ENCODE measurements at regions not wholly inside any gene's neighbourhood (a gene's known extent, or its start where the extent isn't known, plus 50 kb on each side); places are given as distances from the start of the nearest gene placed in this dataset.

DNA sequence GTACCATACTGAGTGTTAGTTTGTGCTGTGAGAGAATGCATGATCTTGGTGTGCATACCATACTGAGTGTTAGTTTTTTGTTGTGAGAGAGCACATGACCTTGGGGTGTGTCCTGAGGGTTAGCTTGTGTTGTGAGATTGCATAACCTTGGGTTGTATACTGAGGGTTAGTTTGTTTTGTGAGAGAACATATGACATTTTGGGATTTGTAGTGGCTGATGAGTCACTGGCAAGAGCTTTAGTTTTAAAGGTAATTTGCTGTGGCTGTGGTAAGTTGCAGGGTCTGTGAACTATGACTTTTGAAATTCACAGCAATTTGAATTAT lies 1068.3 kb upstream of the EDIL3 start (continued):
- TF ChIP-seq MEIS2 (IDR thresholded peaks at IDR 0.05; ENCODE audit: partially characterized antibody) (peak; percentile 17), ZNF384 (IDR thresholded peaks at IDR 0.05; ENCODE audit: low read depth, low read length) (no peak), JUND (IDR thresholded peaks at IDR 0.05; ENCODE audit: borderline replicate concordance, low read depth, low read length) (peak; percentile 78), JUND (tag; IDR thresholded peaks at IDR 0.05; ENCODE audit: borderline replicate concordance, low read depth, low read length) (peak; percentile 63), SOX6 (IDR thresholded peaks at IDR 0.05) (peak; percentile 52), ESRRA (IDR thresholded peaks at IDR 0.05; ENCODE audit: borderline replicate concordance, low read depth) (peak; percentile 89)
- TF ChIP-seq, protein P1, sequence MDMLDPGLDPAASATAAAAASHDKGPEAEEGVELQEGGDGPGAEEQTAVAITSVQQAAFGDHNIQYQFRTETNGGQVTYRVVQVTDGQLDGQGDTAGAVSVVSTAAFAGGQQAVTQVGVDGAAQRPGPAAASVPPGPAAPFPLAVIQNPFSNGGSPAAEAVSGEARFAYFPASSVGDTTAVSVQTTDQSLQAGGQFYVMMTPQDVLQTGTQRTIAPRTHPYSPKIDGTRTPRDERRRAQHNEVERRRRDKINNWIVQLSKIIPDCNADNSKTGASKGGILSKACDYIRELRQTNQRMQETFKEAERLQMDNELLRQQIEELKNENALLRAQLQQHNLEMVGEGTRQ (CRISPR knock-in tag; IDR thresholded peaks at IDR 0.05), result 0 out of 2 replicates have a peak, but pooled peaks have one; percentile 14

GRCh38 chr5:85458319-85458718 lies 1073.6 kb upstream of the EDIL3 start:
- ChIA-PET CTCF (ENCODE audit: low intra/inter-chr PET ratio) (no interaction called here), POLR2A (no interaction called here)
- Histone ChIP-seq H3K4me3 (no peak overlapping the region), H3K4me1 (replicated peaks in 1 of 2; ENCODE audit: control insufficient read depth in 2 of 2, insufficient read depth in 2 of 2, low read length in 2 of 2) (peaks cover 0 to 4% of the 10 kb centered on the region in 2 experiments; a peak in 1 of 5 replicates), H3K9me1 (ENCODE audit: control insufficient read depth, insufficient read depth, low read length) (no peaks in the 10 kb centered on the region), H4K20me1 (replicated peaks; ENCODE audit: control insufficient read depth, insufficient read depth, low read length) (no peaks in the 10 kb centered on the region), H2AFZ (ENCODE audit: low read depth, low read length) (no peak overlapping the region), H3K9me3 (replicated peaks; ENCODE audit: control insufficient read depth, insufficient read depth, low read depth, low read length) (no peaks in the 10 kb centered on the region), H3K9ac (ENCODE audit: insufficient read depth in 1 of 2, low read depth in 2 of 2, low read length in 2 of 2) (no peak overlapping the region), H3K27me3 (ENCODE audit: control insufficient read depth in 2 of 2, insufficient read depth in 2 of 2, low read length in 2 of 2) (no peaks in the 10 kb centered on the region), H3K27ac (ENCODE audit: extremely low read depth, low read depth, low read length) (no peak overlapping the region), H3K36me3 (ENCODE audit: control insufficient read depth, insufficient read depth, low read length) (no peaks in the 10 kb centered on the region), H3K4me2 (ENCODE audit: insufficient read depth, low read length) (no peak overlapping the region), H3K79me2 (ENCODE audit: control insufficient read depth, insufficient read depth, low read length) (no peaks in the 10 kb centered on the region)
- ATAC-seq (no peak), DNase-seq (ENCODE audit: extremely low read depth in 1 of 4, low spot score in 3 of 4) (no peak), FAIRE-seq (no peak)
- 25% methylated on average over 2 of the region's 2 CpGs for WGBS (ENCODE audit: insufficient coverage, low coverage, missing lambda C conversion rate)
- no TSS peak for BruUV-seq (replicated peaks)
- in situ Hi-C loops (cut with MboI) (no loop called here), intact Hi-C loops (cut with micrococcal nuclease) (no loop called here)
- no peak for TF ChIP-seq SMARCA4 (IDR thresholded peaks at IDR 0.05)
- TF ChIP-seq ZKSCAN8 (CRISPR knock-in tag; IDR thresholded peaks at IDR 0.05), result no peak
- no peak for TF ChIP-seq SNIP1 (IDR thresholded peaks at IDR 0.05; ENCODE audit: low read depth)
- no peak for TF ChIP-seq DEAF1 (CRISPR knock-in tag; IDR thresholded peaks at IDR 0.05)
- no peak for TF ChIP-seq ZNF146 (CRISPR knock-in tag; IDR thresholded peaks at IDR 0.05; ENCODE audit: unreplicated experiment)
- TF ChIP-seq, protein P2, sequence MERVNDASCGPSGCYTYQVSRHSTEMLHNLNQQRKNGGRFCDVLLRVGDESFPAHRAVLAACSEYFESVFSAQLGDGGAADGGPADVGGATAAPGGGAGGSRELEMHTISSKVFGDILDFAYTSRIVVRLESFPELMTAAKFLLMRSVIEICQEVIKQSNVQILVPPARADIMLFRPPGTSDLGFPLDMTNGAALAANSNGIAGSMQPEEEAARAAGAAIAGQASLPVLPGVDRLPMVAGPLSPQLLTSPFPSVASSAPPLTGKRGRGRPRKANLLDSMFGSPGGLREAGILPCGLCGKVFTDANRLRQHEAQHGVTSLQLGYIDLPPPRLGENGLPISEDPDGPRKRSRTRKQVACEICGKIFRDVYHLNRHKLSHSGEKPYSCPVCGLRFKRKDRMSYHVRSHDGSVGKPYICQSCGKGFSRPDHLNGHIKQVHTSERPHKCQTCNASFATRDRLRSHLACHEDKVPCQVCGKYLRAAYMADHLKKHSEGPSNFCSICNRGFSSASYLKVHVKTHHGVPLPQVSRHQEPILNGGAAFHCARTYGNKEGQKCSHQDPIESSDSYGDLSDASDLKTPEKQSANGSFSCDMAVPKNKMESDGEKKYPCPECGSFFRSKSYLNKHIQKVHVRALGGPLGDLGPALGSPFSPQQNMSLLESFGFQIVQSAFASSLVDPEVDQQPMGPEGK (CRISPR knock-in tag; IDR thresholded peaks at IDR 0.05; ENCODE audit: borderline replicate concordance), result no peak
- no peak for TF ChIP-seq SRSF1 (IDR thresholded peaks at IDR 0.05; ENCODE audit: low read depth, low read length)
- no peak for TF ChIP-seq EP300 (IDR thresholded peaks at IDR 0.05; ENCODE audit: low read length)
- no peak for TF ChIP-seq ZBTB5 (IDR thresholded peaks at IDR 0.05)
